Endothelial cell of hepatic sinusoid (primary cell): ENCODE measurements at regions not wholly inside any gene's neighbourhood (a gene's known extent, or its start where the extent isn't known, plus 50 kb on each side); places are given as distances from the start of the nearest gene placed in this dataset.

Experiments
- in situ Hi-C: cut with HindIII; loops from 2 replicates; pipeline ENCODE4 v1.10.0; 2017; ENCODE audit warnings: low sequenced_read_pairs

DNA sequence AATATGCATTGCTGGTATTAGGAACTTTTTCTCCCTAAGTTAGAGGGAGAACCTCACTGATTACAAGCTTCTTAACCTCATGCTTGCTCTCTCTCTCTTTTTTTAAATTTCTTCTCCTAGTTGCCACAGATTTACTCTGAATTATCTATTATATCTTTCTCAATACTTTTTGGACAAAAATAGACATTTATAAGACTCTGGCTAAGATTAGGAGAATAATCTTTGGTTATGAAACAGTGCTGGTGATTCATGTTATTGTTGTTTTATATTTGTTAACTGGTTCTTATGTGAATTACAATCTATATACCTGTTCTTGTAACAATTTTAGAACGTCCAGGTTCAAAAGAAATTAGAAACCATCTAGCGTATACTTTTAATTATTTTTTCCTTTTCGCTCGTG, 187.8 kb downstream of the OGFRL1 start:
- in situ Hi-C loops: no loop called here

- in situ Hi-C loops: no loop called here
Observed at GRCh38 chr6:71476872-71477271, 188.3 kb downstream of the OGFRL1 start.

GRCh38 chr6:71478834-71479541, 190.4 kb downstream of the OGFRL1 start:
- in situ Hi-C loops: no loop called here

DNA sequence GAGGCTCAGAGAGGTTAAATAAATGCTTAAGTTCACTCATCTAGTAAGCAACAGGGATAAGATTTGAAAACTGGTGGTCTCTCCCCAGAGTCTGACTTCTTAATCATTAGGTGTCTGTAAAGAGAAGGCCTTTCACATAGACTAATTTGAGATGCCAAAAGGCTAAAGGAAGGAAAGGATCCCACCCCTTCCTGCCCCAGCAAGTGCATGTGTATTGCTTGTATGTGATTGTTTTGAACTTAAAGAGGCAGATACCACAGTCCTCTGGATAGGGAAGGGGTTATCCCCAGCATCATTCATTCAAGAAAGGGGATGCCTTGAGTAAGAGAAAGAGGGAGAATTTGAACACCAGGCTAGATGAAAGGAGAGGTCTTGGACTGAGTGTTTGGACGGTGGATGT, 192.0 kb downstream of the OGFRL1 start:
- in situ Hi-C loops: no loop called here

DNA sequence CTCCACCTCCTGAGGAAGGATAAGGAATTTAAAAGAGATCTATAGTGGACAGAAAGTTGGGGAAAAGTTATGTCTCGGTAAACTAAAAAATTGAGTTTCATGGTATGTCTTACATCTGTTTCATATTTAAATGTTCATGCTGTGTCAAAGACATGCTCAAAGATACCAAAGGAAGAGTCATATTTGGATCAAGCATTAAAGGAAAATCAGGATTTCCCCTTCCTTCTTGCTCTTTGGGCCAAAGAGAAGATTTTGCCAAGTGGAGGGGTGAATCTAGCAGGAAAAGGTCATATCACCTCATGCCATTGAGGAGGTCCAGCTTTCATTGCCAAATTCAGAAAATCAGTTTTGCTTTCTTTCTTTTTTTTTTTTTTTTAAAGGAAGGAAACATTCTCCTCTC, 192.4 kb downstream of the OGFRL1 start:
- in situ Hi-C loops: no loop called here

DNA sequence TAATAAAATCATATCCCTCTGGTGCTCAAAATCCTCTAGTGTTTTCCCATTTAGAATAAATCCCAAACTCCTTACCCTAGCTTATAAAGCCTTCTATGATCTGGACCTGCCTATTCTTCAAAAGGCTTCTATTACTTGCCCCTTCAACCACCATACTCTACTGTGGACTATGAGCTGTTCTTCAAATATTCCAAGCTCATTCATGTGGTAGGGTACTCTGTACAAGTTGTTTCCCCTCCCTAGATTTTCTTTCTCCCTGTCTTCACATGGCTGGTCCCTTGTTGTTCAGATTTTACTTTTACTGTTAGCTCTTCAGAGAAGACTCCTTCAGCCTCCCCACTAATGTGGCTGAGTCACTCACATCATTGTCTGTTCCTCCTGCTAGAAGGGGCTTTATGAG, 193.2 kb downstream of the OGFRL1 start:
- in situ Hi-C loops: no loop called here

DNA sequence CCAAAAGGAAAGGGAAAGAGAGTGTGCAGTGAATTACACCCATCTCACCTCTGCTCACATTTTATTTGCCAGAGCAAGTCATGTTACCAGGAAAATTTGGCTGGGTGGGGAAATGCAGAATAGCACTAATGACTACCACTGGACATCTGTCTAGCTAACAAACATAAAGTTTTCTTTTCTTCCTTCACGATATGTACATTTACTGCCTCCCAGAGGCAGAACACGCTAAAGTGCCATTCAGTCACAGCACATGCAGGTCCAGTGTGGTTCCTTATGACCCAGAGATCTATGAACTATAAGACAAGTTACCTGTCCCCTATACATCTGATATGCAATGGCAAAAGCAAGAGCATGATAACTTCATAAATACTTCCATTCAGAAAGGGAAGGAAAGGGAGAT, 194.1 kb downstream of the OGFRL1 start:
- in situ Hi-C loops: no loop called here

- in situ Hi-C loops: no loop called here
Observed at GRCh38 chr6:71486461-71486860, 197.8 kb downstream of the OGFRL1 start.

DNA sequence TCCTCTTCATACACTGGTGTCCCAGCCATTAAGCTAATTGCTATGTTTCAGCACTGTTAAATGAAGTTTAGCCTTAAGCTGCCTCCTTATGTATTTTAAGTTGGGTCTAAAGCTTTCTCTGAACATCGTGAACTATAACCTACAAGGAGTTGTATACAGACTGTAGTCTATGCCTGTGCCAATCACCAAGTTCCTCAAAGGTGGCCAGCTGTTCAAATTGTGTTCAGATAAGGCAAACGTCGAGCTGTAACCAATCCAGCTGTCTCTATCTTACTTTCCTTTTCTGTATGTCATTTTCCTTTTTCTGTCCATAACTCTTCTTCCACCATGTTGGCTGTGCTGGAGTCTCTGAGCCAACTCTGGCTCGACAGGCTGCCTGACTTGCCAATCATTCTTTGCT, 199.6 kb downstream of the OGFRL1 start:
- in situ Hi-C loops: no loop called here

GRCh38 chr6:71489736-71490135, 201.1 kb downstream of the OGFRL1 start:
- in situ Hi-C loops: no loop called here

GRCh38 chr6:71490876-71491275, 202.3 kb downstream of the OGFRL1 start:
- in situ Hi-C loops: no loop called here

GRCh38 chr6:71491844-71492243, 203.2 kb downstream of the OGFRL1 start:
- in situ Hi-C loops: no loop called here

GRCh38 chr6:71492668-71493067, 204.1 kb downstream of the OGFRL1 start:
- in situ Hi-C loops: no loop called here

DNA sequence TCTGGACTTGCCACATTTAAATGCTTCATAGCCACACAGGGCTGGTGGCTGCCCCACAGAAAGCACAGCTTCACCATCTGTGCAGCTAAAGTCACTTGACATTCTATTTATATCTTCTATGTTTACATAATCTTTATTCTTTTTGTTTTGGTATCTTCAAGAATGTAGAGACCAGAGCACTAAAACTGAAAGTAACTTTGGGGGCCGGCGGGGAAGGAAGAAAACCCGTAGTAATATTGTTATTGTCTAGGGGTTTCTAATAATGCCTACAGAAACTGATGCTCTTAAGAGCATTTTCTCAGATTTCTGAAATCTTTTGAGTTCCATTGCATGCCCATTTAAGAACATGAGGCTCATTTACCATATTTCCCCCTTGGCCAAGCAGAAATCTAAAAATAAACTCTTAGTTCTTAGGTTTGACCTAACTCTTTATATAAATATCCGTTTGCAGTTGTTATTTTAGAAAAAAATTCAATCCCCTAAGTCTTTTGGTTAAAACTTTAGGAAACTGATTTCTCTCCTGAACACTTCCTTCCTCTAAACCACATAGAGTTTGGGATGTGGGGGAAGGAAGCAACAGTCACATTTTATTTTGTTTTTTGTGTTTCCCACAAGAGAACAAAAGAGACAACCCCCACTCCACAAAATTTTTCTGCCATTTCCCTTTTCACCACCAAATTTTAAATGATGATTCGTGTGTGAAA, 207.6 kb downstream of the OGFRL1 start:
- in situ Hi-C loops: no loop called here

- in situ Hi-C loops: no loop called here
Observed at GRCh38 chr6:71496722-71497033, 208.1 kb downstream of the OGFRL1 start.

DNA sequence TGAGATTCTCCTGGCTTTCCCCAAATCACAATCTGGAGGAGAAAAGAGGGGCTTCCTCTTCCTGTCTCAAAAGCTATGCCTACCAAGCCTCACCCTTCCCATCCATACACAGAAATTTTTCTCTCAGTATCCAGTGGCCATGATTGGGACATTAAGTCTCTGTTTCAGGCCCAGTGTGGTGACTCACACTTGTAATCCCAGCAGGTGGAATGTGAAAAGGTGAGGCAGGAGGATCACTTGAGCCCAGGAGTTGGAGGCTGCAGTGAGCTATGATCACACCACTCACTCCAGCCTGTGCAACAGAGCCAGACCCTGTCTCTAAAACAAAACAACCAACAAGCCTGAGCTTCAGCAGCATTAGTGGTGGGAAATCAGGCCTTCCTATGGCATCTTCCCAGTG, 210.0 kb downstream of the OGFRL1 start:
- in situ Hi-C loops: no loop called here

DNA sequence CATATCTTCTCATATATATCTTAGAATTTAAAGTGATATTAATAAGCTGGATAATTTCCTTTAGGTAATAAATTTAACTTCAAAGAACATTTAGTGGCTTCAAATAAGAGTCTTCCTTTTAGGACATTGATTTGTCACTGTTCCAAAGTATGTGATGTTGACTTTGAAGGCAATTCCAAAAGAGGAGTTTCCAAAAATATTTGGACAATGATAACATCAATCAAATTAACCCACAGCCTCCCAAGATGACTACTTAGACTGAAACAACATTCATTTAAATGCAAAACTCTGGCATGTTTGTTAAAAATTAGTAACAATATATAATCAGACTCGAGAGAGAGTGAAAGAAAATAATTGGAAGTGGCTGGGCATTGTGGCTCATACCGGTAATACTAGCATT, 211.1 kb downstream of the OGFRL1 start:
- in situ Hi-C loops: loop anchor here (25.0 kb wide), 1 partner anchor 112 kb away; no protein-coding TSS in a partner anchor

- in situ Hi-C loops: loop anchor here (25.0 kb wide), 1 partner anchor 115 kb away; no protein-coding TSS in a partner anchor
Observed at GRCh38 chr6:71502168-71502567, 213.6 kb downstream of the OGFRL1 start.

- in situ Hi-C loops: loop anchor here (25.0 kb wide), 1 partner anchor 116 kb away; no protein-coding TSS in a partner anchor
Observed at GRCh38 chr6:71502956-71503355, 214.3 kb downstream of the OGFRL1 start.

- in situ Hi-C loops: loop anchor here (5.0 to 25.0 kb wide), 2 partner anchors 120 to 315 kb away; no protein-coding TSS in a partner anchor
Observed at GRCh38 chr6:71507183-71507582, 218.6 kb downstream of the OGFRL1 start.

GRCh38 chr6:71509191-71510005, 220.8 kb downstream of the OGFRL1 start:
- in situ Hi-C loops: loop anchor here (5.0 to 25.0 kb wide), 2 partner anchors 122 to 317 kb away; no protein-coding TSS in a partner anchor
